GM19043 (cell line): ENCODE measurements at regions not wholly inside any gene's neighbourhood (a gene's known extent, or its start where the extent isn't known, plus 50 kb on each side); places are given as distances from the start of the nearest gene placed in this dataset.

Experiments used
- ATAC-seq: cut with Tn5 transposase; IDR thresholded peaks from one replicate; pipeline ENCODE4 v1.9.1; 2021; ENCODE audit warnings: low read depth; ENCODE audit not compliant: unreplicated experiment

- no peak for ATAC-seq
Measured at GRCh38 chr6:87939776-87940175, 107.9 kb upstream of the SPACA1 start.

DNA sequence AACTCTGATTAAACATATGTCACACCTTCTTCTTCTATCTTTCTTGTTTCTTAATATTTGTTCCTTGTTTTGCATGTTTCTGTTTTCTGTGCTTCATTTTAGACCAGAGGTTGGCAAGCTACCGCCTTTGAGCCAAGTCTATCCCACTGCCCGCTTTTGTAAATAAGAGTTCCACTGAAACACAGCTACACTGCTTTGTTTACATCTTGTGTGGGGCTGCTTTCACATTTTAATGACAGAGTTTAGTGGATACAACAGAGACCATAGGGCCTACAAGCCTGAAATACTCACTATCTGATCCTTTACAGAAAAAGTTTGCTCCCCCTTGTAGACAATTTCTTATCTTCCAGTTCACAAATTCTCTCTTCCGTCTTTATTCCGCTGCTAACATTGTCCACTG is 109.4 kb upstream of the SPACA1 start:
- ATAC-seq: no peak

- no peak for ATAC-seq
Measured at GRCh38 chr6:87936065-87936464, 111.6 kb upstream of the SPACA1 start.

DNA sequence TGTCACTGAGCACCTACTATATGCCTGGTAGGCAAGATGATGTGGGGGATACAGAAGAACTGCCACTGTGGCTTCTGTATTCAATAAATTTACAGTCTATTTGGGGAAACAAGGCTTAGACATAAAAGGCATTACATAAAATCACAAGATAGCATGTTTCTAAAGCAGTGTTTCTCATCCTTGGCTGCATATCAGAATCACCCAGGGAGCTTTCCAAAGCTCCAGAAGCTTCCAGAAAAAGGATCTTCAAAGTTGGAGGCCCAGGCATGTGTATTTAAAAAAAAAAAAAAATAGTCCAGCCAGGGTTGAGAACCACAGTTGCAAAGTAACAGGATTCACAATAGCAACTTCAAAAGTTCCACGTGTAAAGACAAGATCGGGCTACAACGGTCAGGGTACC is 112.4 kb upstream of the SPACA1 start:
- ATAC-seq: no peak

GRCh38 chr6:87932361-87932760 is 115.3 kb upstream of the SPACA1 start:
- no peak for ATAC-seq

GRCh38 chr6:87929843-87930288 is 117.8 kb upstream of the SPACA1 start:
- peak; percentile 56 for ATAC-seq

DNA sequence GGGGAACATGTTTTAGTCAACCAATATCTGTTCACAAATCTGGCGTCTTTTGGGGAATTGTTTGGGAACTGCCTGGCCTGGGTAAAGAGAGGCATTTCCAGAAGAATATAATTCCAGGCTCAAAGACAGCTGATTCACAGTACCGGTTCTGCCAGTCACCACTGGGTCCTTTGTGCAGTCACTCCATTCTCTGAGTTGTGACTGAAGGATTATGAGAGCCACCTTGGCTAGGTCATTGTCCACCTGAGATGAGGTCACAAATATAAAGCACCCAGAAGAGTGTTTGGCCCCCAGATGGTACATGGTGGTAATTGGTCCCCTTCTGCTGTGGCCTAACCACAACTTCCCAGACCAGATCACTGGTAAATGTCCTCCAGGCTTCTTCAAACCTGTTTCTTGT is 121.0 kb upstream of the SPACA1 start:
- ATAC-seq: no peak

GRCh38 chr6:87926072-87926471 is 121.6 kb upstream of the SPACA1 start:
- no peak for ATAC-seq

GRCh38 chr6:87925373-87926060 is 122.1 kb upstream of the SPACA1 start:
- peak; percentile 44 for ATAC-seq

GRCh38 chr6:87923389-87924050 is 124.1 kb upstream of the SPACA1 start:
- no peak for ATAC-seq

DNA sequence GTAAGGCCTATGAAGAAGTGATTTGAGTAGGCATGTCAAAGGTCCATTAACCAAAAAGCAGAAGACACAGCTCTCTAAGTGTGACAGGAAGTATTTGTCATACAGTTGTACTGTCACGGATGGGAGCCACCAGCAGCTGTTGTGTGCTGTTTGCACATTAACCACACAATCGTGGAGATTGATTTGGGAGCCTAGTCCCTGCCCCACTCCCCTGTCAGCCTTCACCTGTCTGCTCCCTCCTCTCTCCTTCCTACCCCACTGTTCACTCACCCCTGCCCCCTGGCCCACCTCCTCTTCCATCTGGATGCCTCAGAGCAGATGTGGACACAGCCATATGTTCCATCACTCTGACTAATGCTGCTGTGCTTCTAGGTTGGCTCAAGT is 124.7 kb upstream of the SPACA1 start:
- peak; percentile 73 for ATAC-seq

GRCh38 chr6:87922196-87922946 is 125.3 kb upstream of the SPACA1 start:
- ATAC-seq: peak; percentile 8

GRCh38 chr6:87921034-87921433 is 126.6 kb upstream of the SPACA1 start:
- ATAC-seq: no peak

DNA sequence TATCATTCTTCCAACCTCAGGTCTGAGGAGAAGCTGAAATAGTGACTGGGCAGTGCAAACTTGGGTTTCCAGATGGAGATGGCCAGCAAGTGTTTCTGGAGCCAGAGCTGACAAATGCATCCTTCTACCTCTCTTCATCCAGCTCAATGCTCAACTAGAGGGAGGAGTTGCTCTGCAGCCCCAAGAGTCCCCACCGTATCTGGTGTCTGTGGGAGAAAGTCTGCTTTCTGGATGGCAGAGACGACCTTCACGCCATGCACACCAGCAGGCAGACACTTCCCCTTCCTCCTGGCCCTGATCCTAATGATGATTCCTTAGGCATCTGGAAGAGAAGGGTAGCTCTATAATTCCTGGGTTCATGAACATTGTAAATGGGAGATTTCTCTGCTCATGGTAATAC is 127.4 kb upstream of the SPACA1 start:
- ATAC-seq: no peak

GRCh38 chr6:87919416-87919815 is 128.2 kb upstream of the SPACA1 start:
- no peak for ATAC-seq

DNA sequence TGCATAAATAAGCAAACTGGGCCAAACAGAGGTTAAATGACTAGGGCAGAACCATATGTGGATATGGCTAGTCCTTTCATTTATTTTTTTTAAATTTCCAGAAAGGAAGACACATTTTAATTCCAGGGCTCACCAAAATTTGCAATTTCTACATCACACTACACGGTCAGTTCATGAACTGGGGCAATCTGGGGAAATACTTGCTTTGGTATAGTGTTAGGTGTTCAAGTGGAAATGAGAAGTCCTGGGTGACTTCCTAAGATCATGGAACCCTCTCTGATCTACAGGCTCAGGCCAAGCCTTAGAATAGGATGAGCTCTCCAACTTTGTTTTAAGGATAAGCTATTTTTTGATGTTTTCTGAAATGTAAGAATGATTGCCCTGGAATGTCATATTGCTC is 128.6 kb upstream of the SPACA1 start:
- no peak for ATAC-seq

GRCh38 chr6:87918461-87918941 is 129.1 kb upstream of the SPACA1 start:
- ATAC-seq: no peak

DNA sequence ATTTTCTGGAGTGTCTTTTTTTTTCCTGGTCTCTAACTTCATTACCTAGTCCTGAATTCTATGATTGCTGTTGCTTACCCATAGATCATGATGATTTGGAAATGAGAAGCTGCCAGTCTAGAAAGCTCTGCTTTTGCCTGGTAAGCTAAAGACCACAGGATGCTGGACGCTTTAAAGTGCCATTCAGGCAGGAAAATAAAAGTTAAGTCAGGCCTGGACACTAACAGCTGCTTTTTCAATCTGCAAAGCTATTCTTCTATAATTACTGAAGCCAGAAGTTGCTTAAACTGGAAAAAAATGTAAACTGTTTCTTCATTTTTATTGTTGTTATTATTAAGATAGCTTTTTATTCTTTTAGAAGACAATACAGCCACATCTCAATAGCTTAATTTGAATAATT is 129.8 kb upstream of the SPACA1 start:
- ATAC-seq: no peak

GRCh38 chr6:87916446-87916845 is 131.2 kb upstream of the SPACA1 start:
- ATAC-seq: no peak

DNA sequence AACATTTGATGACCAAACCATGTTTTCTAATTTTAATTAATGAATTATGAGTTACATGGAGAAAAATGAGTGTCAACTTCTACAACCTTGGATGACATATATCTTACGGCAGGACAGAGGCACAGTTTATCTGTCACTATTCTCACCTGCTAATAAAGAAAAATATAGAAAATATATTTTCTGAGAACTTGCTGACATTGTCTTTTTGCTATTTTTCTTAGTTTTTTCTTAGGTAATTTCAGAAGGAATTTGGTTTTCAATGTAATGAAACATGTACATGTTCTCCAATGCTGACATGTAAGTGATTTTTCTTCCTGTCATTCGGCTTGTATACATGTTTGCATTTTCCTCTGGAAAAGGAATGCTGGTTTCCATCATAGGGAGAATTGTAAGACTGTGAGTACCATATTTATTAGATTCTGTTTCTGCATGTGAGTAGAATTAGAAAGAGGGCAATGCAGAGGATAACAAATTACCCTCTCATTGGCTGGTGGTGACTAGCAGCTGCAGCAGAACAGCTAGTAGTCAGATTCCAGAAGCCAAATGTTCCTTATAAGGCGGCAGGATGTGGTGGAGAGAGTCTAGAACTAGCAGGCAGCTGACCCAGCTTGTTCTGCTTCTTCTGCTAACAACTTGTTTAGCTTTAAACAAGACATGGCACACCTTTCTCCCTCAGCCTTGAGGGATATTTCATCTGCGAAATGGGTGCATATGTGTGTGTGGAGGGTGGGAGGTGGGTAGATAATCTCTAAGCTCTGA is 132.8 kb upstream of the SPACA1 start:
- no peak for ATAC-seq

DNA sequence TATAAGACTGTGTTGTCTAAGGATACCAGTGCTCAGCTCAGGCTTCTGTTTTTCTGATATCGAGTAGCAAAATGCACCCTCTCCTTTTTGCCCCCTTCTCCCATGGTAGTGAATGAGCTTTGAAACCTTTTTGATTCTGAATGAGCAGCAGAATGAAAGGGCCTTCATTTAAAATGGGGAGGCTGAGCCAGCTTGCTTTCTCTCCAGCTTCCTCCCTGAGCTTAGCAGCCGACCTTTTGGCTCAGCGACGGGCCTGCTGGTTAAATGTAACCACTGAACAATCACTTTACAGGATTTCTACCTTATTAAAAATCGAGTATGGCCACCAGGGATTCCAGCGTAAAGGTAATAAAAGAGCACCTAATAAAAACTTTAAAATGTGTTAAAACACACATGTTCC is 133.7 kb upstream of the SPACA1 start:
- no peak for ATAC-seq
